ENCODE measurements at regions not wholly inside any gene's neighbourhood (a gene's known extent, or its start where the extent isn't known, plus 50 kb on each side); places are given as distances from the start of the nearest gene placed in this dataset.

DNA sequence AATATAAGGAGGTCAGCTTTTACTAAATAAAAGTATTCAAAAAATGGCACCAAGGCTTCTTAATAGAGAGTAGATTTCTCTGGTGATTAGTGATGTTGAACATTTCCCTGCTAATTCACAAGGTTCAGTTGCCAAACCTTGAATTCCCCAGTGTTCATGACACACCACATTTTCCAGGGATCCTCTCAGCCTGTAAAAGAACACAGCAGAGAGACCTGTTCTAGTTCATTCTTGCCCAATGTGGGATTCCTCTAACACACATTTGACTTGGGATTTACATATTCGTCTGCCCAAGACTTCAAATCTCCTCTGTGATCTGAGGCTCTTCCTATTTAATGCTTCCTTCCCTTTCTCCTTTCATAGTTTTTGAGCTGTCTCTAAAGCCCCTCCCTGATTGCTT lies 273.2 kb upstream of the CDH9 start:
- CTCF ChIA-PET = no interaction called here
- Histone ChIP-seq H3K27ac (ENCODE audit: low read depth, low read length) (no peak overlapping the region), H3K4me3 (ENCODE audit: low read depth, low read length) (no peak overlapping the region), H3K9me3 (ENCODE audit: control insufficient read depth, insufficient read depth, low read length) (no peaks in the 10 kb centered on the region), H3K27me3 (ENCODE audit: control insufficient read depth, insufficient read depth, low read length) (no peaks in the 10 kb centered on the region)
- DNase-seq (ENCODE audit: low read depth, low spot score) = no peak
- POLR2A ChIA-PET = no interaction called here
- TF ChIP-seq, protein P1, sequence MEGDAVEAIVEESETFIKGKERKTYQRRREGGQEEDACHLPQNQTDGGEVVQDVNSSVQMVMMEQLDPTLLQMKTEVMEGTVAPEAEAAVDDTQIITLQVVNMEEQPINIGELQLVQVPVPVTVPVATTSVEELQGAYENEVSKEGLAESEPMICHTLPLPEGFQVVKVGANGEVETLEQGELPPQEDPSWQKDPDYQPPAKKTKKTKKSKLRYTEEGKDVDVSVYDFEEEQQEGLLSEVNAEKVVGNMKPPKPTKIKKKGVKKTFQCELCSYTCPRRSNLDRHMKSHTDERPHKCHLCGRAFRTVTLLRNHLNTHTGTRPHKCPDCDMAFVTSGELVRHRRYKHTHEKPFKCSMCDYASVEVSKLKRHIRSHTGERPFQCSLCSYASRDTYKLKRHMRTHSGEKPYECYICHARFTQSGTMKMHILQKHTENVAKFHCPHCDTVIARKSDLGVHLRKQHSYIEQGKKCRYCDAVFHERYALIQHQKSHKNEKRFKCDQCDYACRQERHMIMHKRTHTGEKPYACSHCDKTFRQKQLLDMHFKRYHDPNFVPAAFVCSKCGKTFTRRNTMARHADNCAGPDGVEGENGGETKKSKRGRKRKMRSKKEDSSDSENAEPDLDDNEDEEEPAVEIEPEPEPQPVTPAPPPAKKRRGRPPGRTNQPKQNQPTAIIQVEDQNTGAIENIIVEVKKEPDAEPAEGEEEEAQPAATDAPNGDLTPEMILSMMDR (IDR thresholded peaks at IDR 0.05; ENCODE audit: low read depth, low read length) = no peak

- Histone ChIP-seq H3K27me3 (ENCODE audit: control insufficient read depth, insufficient read depth, low read length) (no peaks in the 10 kb centered on the region), H3K27ac (ENCODE audit: low read depth, low read length) (no peak overlapping the region), H3K4me3 (ENCODE audit: low read depth, low read length) (no peak overlapping the region), H3K9me3 (ENCODE audit: control insufficient read depth, insufficient read depth, low read length) (no peaks in the 10 kb centered on the region)
- DNase-seq (ENCODE audit: low read depth, low spot score) = no peak
- TF ChIP-seq, protein P1 (IDR thresholded peaks at IDR 0.05; ENCODE audit: low read depth, low read length) = no peak
- ChIA-PET CTCF (no interaction called here), POLR2A (no interaction called here)
Observed at GRCh38 chr5:27308153-27308552, 269.8 kb upstream of the CDH9 start.

- ChIA-PET POLR2A (no interaction called here), CTCF (no interaction called here)
- Histone ChIP-seq H3K9me3 (ENCODE audit: control insufficient read depth, insufficient read depth, low read length) (no peaks in the 10 kb centered on the region; the same call in 1 of the 2 replicates), H3K4me3 (ENCODE audit: low read depth, low read length) (no peak overlapping the region), H3K27ac (ENCODE audit: low read depth, low read length) (no peak overlapping the region), H3K27me3 (ENCODE audit: control insufficient read depth, insufficient read depth, low read length) (no peaks in the 10 kb centered on the region)
- TF ChIP-seq, protein P1 (IDR thresholded peaks at IDR 0.05; ENCODE audit: low read depth, low read length) = no peak
- no peak for DNase-seq (ENCODE audit: low read depth, low spot score)
Observed at GRCh38 chr5:27290172-27290571, 251.8 kb upstream of the CDH9 start.

- CTCF ChIA-PET = no interaction called here
- no peak overlapping the region for H3K27ac ChIP-seq (ENCODE audit: low read depth, low read length)
- H3K9me3 ChIP-seq (ENCODE audit: control insufficient read depth, insufficient read depth, low read length) = no peaks in the 10 kb centered on the region
- no peaks in the 10 kb centered on the region for H3K27me3 ChIP-seq (ENCODE audit: control insufficient read depth, insufficient read depth, low read length)
- TF ChIP-seq, protein P1 (IDR thresholded peaks at IDR 0.05; ENCODE audit: low read depth, low read length) = no peak
- no peak overlapping the region for H3K4me3 ChIP-seq (ENCODE audit: low read depth, low read length)
- POLR2A ChIA-PET = no interaction called here
- DNase-seq (ENCODE audit: low read depth, low spot score) = no peak
Observed at GRCh38 chr5:27276119-27276518, 237.7 kb upstream of the CDH9 start.

- no peaks in the 10 kb centered on the region for H3K9me3 ChIP-seq (ENCODE audit: control insufficient read depth, insufficient read depth, low read length)
- H3K27ac ChIP-seq (ENCODE audit: low read depth, low read length) = no peak overlapping the region
- H3K27me3 ChIP-seq (ENCODE audit: control insufficient read depth, insufficient read depth, low read length) = no peaks in the 10 kb centered on the region
- H3K4me3 ChIP-seq (ENCODE audit: low read depth, low read length) = no peak overlapping the region
- POLR2A ChIA-PET = no interaction called here
- TF ChIP-seq, protein P1 (IDR thresholded peaks at IDR 0.05; ENCODE audit: low read depth, low read length) = no peak
- CTCF ChIA-PET = interaction anchor here (0.6 kb wide), 1 partner anchor 86 kb away, joined by 3 read pairs; no protein-coding TSS in a partner anchor
- no peak for DNase-seq (ENCODE audit: low read depth, low spot score)
Observed at GRCh38 chr5:27275345-27275744, 237.0 kb upstream of the CDH9 start.
